Brain microvascular endothelial cell (primary cell): ENCODE measurements at regions not wholly inside any gene's neighbourhood (a gene's known extent, or its start where the extent isn't known, plus 50 kb on each side); places are given as distances from the start of the nearest gene placed in this dataset.

Source experiments
- DNase-seq: peaks from one replicate; pipeline ENCODE4 v3.0.0-alpha.2; 2020
- H3K27ac ChIP-seq: fragments of 250-450 bp; sonication (Bioruptor Pico); 2 replicates; pipeline ENCODE4 v1.5.1; 2020; ENCODE audit warnings: mild to moderate bottlenecking, moderate library complexity
- H3K27me3 ChIP-seq: fragments of 250-450 bp; sonication (Bioruptor Pico); replicated peaks from 2 replicates; pipeline ENCODE4 v1.5.1; 2020; ENCODE audit warnings: mild to moderate bottlenecking
- H3K36me3 ChIP-seq: fragments of 250-450 bp; sonication (Bioruptor Pico); replicated peaks from 2 replicates; pipeline ENCODE4 v1.5.1; 2020; ENCODE audit warnings: mild to moderate bottlenecking
- H3K4me3 ChIP-seq: 2 replicates; pipeline ENCODE4 v1.5.1; 2011; ENCODE audit warnings: low read depth, mild to moderate bottlenecking, control low read depth, low read length, moderate library complexity
- in situ Hi-C: cut with HindIII; loops from 2 replicates; pipeline ENCODE4 v1.10.0; 2017; ENCODE audit warnings: low sequenced_read_pairs, low pct_ligation_motif_present
- TF ChIP-seq, protein P1 (sequence below): IDR thresholded peaks from 2 replicates; pipeline ENCODE4 v1.5.1; 2011; ENCODE audit warnings: low read depth, mild to moderate bottlenecking, moderate library complexity, low read length, control low read depth, inconsistent platforms; ENCODE audit errors: missing control alignments

DNA sequence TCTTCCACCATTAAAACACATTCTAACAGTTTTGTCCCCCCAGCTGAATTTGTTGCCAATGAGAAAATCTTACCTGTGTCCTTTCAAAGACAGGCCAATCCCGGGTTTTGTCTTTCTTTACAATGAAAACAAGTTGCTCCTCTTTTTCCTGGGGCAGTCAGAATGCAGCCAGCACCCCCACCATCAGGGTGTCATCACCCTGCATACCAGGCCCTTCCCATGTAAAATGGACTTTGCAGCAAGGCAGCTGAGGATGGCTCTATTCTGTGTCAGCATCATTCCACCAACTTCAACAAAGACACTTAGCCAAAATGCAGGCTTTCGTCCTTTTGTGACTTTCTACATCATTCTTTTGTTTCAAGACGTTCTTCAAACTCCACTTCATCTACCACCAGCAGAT lies 490.9 kb downstream of the OCA2 start:
- H3K27ac ChIP-seq, result no peak overlapping the region
- H3K36me3 ChIP-seq, result no peaks in the 10 kb centered on the region
- TF ChIP-seq, protein P1, sequence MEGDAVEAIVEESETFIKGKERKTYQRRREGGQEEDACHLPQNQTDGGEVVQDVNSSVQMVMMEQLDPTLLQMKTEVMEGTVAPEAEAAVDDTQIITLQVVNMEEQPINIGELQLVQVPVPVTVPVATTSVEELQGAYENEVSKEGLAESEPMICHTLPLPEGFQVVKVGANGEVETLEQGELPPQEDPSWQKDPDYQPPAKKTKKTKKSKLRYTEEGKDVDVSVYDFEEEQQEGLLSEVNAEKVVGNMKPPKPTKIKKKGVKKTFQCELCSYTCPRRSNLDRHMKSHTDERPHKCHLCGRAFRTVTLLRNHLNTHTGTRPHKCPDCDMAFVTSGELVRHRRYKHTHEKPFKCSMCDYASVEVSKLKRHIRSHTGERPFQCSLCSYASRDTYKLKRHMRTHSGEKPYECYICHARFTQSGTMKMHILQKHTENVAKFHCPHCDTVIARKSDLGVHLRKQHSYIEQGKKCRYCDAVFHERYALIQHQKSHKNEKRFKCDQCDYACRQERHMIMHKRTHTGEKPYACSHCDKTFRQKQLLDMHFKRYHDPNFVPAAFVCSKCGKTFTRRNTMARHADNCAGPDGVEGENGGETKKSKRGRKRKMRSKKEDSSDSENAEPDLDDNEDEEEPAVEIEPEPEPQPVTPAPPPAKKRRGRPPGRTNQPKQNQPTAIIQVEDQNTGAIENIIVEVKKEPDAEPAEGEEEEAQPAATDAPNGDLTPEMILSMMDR, result no peak
- DNase-seq, result no peak
- no peak overlapping the region for H3K4me3 ChIP-seq
- in situ Hi-C loops, result no loop called here
- no peaks in the 10 kb centered on the region for H3K27me3 ChIP-seq

GRCh38 chr15:27601239-27601960 lies 497.7 kb downstream of the OCA2 start:
- DNase-seq, result no peak
- in situ Hi-C loops, result no loop called here
- H3K27ac ChIP-seq, result no peak overlapping the region

DNA sequence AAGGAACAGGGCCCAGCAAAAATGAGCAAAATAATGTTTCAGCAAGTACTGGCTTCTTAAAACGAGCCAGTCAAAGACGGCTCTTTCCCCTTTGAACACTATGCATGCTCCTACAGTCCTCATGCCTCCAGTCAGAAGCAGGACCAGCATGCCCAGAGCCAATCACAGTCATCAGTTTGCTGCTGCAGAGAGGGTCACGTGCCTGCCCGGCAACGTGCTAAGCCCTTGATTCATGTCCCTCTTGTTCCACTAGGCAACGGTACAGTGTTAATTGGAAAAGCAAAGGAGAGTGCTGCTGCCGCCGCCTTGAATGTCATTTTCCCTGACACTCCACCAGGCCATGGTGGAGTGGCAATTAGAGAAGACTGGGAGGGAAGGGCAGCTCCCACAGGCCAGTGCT lies 500.1 kb downstream of the OCA2 start:
- no peak overlapping the region for H3K4me3 ChIP-seq
- DNase-seq, result no peak
- TF ChIP-seq, protein P1, result no peak
- H3K27me3 ChIP-seq, result no peaks in the 10 kb centered on the region
- in situ Hi-C loops, result no loop called here
- no peak overlapping the region for H3K27ac ChIP-seq
- H3K36me3 ChIP-seq, result no peaks in the 10 kb centered on the region

More at GRCh38 chr15:27601239-27601960, 497.7 kb downstream of the OCA2 start:
- Histone ChIP-seq H3K27me3 (no peaks in the 10 kb centered on the region), H3K36me3 (no peaks in the 10 kb centered on the region), H3K4me3 (no peak overlapping the region)
- TF ChIP-seq, protein P1, result no peak

DNA sequence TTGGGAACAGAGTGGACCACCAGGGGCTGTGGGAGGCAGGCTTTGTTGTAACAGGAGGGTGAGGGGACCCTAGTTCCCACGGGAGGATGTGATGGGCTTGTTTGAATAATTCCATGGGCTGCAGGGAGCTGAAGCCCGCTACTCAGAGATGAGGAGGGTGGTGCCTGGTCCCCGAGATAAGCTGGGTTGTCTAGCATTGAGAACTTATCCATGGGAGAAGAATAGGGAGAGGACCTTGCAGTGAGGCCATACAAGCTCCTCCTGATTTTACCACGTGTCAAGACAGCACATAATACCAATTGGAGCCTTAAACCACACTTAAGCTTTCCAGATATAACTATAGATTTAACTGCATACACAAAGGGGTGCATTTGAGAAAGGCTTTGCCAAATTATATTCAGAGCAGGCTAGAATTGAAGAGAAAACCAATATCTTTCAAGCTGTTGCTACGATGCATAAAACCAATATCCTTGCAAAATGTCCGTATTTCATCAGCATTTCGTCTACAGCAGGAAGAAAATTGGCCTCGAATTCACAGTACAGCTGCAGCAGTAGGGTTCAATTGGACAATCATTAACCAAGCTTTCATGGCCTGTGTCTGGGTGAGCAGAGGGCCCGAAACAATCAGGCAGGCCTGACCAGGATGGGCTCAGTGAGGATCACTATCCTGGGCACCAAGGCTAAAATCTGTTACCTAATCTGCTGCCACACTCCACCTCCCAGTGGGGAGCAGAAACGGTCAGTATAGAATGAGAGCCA lies 500.7 kb downstream of the OCA2 start:
- TF ChIP-seq, protein P1, result no peak
- DNase-seq, result no peak
- H3K27ac ChIP-seq, result no peak overlapping the region
- no peaks in the 10 kb centered on the region for H3K36me3 ChIP-seq
- in situ Hi-C loops, result no loop called here
- H3K4me3 ChIP-seq, result no peak overlapping the region
- no peaks in the 10 kb centered on the region for H3K27me3 ChIP-seq

DNA sequence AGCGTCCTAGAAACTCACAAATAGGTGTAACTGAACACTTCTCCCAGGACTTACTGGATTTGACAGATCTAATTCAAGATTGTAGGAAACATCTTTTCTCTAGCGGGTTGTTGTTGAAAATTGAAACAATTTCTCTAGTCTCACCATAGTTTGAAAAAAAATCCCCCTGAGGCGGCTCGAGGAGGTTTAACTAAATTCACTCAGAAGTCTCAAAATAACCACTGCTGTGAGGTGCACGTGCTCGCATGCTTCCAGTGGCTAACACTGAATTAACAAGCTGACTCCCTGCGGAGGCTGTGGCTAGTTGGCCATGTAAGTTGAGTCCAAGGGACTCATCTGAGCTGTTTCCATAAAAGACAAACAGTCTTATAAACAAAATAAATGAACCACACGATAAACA lies 503.9 kb downstream of the OCA2 start:
- no peaks in the 10 kb centered on the region for H3K27me3 ChIP-seq
- H3K4me3 ChIP-seq, result no peak overlapping the region
- no peaks in the 10 kb centered on the region for H3K36me3 ChIP-seq
- TF ChIP-seq, protein P1, result no peak
- DNase-seq, result no peak
- in situ Hi-C loops, result no loop called here
- H3K27ac ChIP-seq, result no peak overlapping the region
